Nephron progenitor cell (in vitro differentiated cells): ENCODE measurements at regions not wholly inside any gene's neighbourhood (a gene's known extent, or its start where the extent isn't known, plus 50 kb on each side); places are given as distances from the start of the nearest gene placed in this dataset.
"Not testable (repeated sequence)": the region's sequence is repeated elsewhere in the genome, so short reads cannot be mapped to it uniquely, and the experiment has no call there.

Source experiments
- DNase-seq: peaks from one replicate; pipeline ENCODE4 v3.0.0; 2021
- H3K27ac Mint-ChIP-seq: 2 replicates; pipeline ENCODE4 v1.8.0; 2021; ENCODE audit warnings: mild to moderate bottlenecking, moderate library complexity, mixed read lengths
- H3K27me3 Mint-ChIP-seq: 2 replicates; pipeline ENCODE4 v1.8.0; 2021; ENCODE audit warnings: mild to moderate bottlenecking, low read depth, mixed read lengths; ENCODE audit not compliant: poor library complexity
- H3K36me3 Mint-ChIP-seq: 2 replicates; pipeline ENCODE4 v1.8.0; 2021; ENCODE audit warnings: low read depth, mixed read lengths
- H3K4me1 Mint-ChIP-seq: 2 replicates; pipeline ENCODE4 v1.8.0; 2021; ENCODE audit warnings: mixed read lengths
- H3K4me3 Mint-ChIP-seq: 2 replicates; pipeline ENCODE4 v1.8.0; 2021; ENCODE audit warnings: mild to moderate bottlenecking, moderate library complexity, mixed read lengths
- H3K9me3 Mint-ChIP-seq: 2 replicates; pipeline ENCODE4 v1.8.0; 2021; ENCODE audit warnings: mild to moderate bottlenecking, moderate library complexity, mixed read lengths
- CTCF ChIP-seq: fragments of 200-600 bp; sonication (generic); IDR thresholded peaks from 2 replicates; pipeline ENCODE4 v1.5.0; 2021; ENCODE audit warnings: antibody characterized with exemption

GRCh38 chr2:103196802-103197201, 435.0 kb downstream of the TMEM182 start:
- DNase-seq = no peak
- Mint-ChIP-seq H3K9me3 (peaks cover 19% of the 10 kb centered on the region), H3K27me3 (peaks cover 8% of the 10 kb centered on the region), H3K36me3 (no peaks in the 10 kb centered on the region), H3K27ac (no peak overlapping the region), H3K4me3 (no peak overlapping the region), H3K4me1 (no peaks in the 10 kb centered on the region)
- no peak for TF ChIP-seq CTCF

GRCh38 chr2:103200774-103201173, 438.9 kb downstream of the TMEM182 start:
- DNase-seq, H3K36me3 Mint-ChIP-seq, H3K4me3 Mint-ChIP-seq, H3K27ac Mint-ChIP-seq, H3K4me1 Mint-ChIP-seq, H3K27me3 Mint-ChIP-seq: not testable (repeated sequence)
- H3K9me3 Mint-ChIP-seq = peaks cover 34% of the 10 kb centered on the region

DNA sequence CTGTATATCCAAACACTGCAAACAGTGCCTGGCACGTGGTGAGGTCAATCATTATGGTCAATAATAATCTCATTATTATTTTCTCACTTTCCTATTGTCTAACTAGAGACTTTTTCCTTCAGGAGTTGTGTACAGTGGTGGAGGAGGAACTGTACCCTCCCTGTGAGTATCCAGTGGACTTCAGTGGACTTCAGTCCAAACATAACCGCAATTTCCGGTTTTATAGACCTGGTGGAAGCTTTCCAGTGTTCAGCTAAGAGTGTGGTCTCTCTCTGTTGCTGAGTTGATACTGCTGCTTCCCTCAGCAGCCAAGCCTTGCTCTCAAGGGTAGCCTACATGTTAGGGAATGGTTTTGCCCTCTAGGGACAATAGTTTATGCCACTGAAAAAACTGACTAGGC, 447.1 kb downstream of the TMEM182 start:
- DNase-seq = no peak
- no peaks in the 10 kb centered on the region for H3K4me1 Mint-ChIP-seq
- peaks cover 10% of the 10 kb centered on the region for H3K27me3 Mint-ChIP-seq
- no peak for TF ChIP-seq CTCF
- no peak overlapping the region for H3K27ac Mint-ChIP-seq
- no peaks in the 10 kb centered on the region for H3K36me3 Mint-ChIP-seq
- H3K9me3 Mint-ChIP-seq = peaks cover under 1% of the 10 kb centered on the region
- H3K4me3 Mint-ChIP-seq = no peak overlapping the region

- H3K4me1 Mint-ChIP-seq = no peaks in the 10 kb centered on the region
- no peak overlapping the region for H3K27ac Mint-ChIP-seq
- DNase-seq = no peak
- peaks cover 7% of the 10 kb centered on the region for H3K27me3 Mint-ChIP-seq
- H3K4me3 Mint-ChIP-seq = no peak overlapping the region
- TF ChIP-seq CTCF = no peak
- no peaks in the 10 kb centered on the region for H3K36me3 Mint-ChIP-seq
- H3K9me3 Mint-ChIP-seq = no peaks in the 10 kb centered on the region
These were observed 451.3 kb downstream of the TMEM182 start for GRCh38 chr2:103213028-103213542.

- Mint-ChIP-seq H3K4me1 (no peaks in the 10 kb centered on the region), H3K4me3 (no peak overlapping the region), H3K27ac (no peak overlapping the region), H3K9me3 (no peaks in the 10 kb centered on the region), H3K27me3 (peaks cover 4% of the 10 kb centered on the region), H3K36me3 (no peaks in the 10 kb centered on the region)
- no peak for DNase-seq
- no peak for TF ChIP-seq CTCF
These were observed 456.7 kb downstream of the TMEM182 start for GRCh38 chr2:103218516-103218915.

DNA sequence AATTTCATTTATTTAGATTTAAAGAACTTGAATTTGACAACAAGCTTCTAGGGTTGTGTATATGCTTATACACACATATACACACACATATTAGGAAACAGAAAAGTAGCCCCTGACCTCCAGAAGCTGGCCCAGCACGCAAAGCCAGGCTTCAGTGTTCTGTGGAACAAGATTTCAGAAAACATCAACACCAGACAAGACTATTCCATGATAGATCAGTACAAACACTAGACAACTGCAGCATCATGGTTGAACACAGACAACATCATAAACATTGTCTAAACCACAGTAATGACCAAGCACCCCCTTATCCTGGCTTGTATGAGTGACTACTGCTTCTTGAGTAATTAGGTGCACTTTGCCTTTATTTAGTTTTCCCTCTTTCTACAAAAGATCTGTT, 457.6 kb downstream of the TMEM182 start:
- Mint-ChIP-seq H3K4me3 (no peak overlapping the region), H3K27me3 (peaks cover 4% of the 10 kb centered on the region), H3K4me1 (no peaks in the 10 kb centered on the region), H3K36me3 (no peaks in the 10 kb centered on the region), H3K9me3 (no peaks in the 10 kb centered on the region), H3K27ac (no peak overlapping the region)
- no peak for TF ChIP-seq CTCF
- no peak for DNase-seq
